SK-N-SH (cell line): ENCODE measurements at regions not wholly inside any gene's neighbourhood (a gene's known extent, or its start where the extent isn't known, plus 50 kb on each side); places are given as distances from the start of the nearest gene placed in this dataset.

Experiments used
- CHD2 ChIP-seq: fragments of 150-350 bp; IDR thresholded peaks from 2 replicates; pipeline ENCODE4 v1.6.1; 2018; ENCODE audit warnings: low read length; ENCODE audit not compliant: partially characterized antibody
- EP300 ChIP-seq, 2 experiments: IDR thresholded peaks; 2 replicates each; pipeline versions ENCODE4 v1.4.0 to v1.6.1; 2012; ENCODE audit warnings: borderline replicate concordance in 1 of 2, low read depth in 1 of 2, low read length in 1 of 2
- EZH2phosphoT487 ChIP-seq: fragments of 200-600 bp; sonication (generic); IDR thresholded peaks from 2 replicates; pipeline ENCODE4 v1.6.1; 2017; ENCODE audit warnings: low read depth, mixed run types, mild to moderate bottlenecking, antibody characterized with exemption, moderate library complexity, borderline replicate concordance
- GABPA ChIP-seq: IDR thresholded peaks from 2 replicates; pipeline ENCODE4 v1.4.0; 2012; ENCODE audit warnings: low read depth, mild to moderate bottlenecking
- RFX5 ChIP-seq: IDR thresholded peaks from 2 replicates; pipeline ENCODE4 v1.6.1; 2012; ENCODE audit warnings: mild to moderate bottlenecking, improper control_type of control experiment, low read length
- RXRA ChIP-seq: IDR thresholded peaks from 2 replicates; pipeline ENCODE4 v1.4.0; 2012; ENCODE audit warnings: low read depth, mild to moderate bottlenecking, borderline replicate concordance
- TAF1 ChIP-seq: IDR thresholded peaks from 2 replicates; pipeline ENCODE4 v1.6.1; 2012; ENCODE audit warnings: low read depth, mild to moderate bottlenecking, low read length, moderate library complexity, borderline replicate concordance
- TF ChIP-seq, protein P1 (sequence below): fragments of 200-600 bp; sonication (generic); IDR thresholded peaks from 2 replicates; pipeline ENCODE4 v1.6.1; 2017; ENCODE audit warnings: antibody characterized with exemption, mild to moderate bottlenecking, moderate library complexity

DNA sequence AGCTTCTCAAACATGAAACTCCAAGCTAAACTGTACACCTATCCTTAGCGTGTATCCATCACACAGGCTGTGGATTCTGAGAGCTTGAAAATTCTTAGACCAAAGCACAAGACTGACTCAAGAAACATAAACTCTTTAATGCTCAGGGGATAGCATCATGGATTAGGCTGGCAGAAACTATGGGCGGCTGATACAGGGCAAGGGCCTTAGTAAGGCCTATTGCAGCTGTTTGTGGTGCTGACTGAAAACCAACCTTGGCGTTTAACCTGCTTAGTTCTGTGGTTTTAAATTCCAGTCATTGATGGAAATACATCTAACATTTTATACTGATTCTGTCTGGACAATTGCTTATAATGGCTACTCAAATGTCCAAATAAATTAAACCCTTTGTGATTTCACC lies 183.7 kb downstream of the TLR4 start:
- TF ChIP-seq EP300 (IDR thresholded peaks at IDR 0.05; ENCODE audit: borderline replicate concordance in 1 of 2, low read depth in 1 of 2, low read length in 1 of 2) (no peak), TAF1 (no peak), RFX5 (no peak), RXRA (no peak), CHD2 (no peak), EZH2phosphoT487 (no peak), GABPA (no peak)
- TF ChIP-seq, protein P1, sequence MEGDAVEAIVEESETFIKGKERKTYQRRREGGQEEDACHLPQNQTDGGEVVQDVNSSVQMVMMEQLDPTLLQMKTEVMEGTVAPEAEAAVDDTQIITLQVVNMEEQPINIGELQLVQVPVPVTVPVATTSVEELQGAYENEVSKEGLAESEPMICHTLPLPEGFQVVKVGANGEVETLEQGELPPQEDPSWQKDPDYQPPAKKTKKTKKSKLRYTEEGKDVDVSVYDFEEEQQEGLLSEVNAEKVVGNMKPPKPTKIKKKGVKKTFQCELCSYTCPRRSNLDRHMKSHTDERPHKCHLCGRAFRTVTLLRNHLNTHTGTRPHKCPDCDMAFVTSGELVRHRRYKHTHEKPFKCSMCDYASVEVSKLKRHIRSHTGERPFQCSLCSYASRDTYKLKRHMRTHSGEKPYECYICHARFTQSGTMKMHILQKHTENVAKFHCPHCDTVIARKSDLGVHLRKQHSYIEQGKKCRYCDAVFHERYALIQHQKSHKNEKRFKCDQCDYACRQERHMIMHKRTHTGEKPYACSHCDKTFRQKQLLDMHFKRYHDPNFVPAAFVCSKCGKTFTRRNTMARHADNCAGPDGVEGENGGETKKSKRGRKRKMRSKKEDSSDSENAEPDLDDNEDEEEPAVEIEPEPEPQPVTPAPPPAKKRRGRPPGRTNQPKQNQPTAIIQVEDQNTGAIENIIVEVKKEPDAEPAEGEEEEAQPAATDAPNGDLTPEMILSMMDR, result no peak
